HFFc6 (cell line): ENCODE measurements at regions not wholly inside any gene's neighbourhood (a gene's known extent, or its start where the extent isn't known, plus 50 kb on each side); places are given as distances from the start of the nearest gene placed in this dataset.

Source experiments
- DNase-seq: peaks from one replicate; pipeline ENCODE4 v3.0.0-alpha.2; 2018
- H3K27ac Mint-ChIP-seq: 2 replicates; pipeline ENCODE4 v1.8.0; 2020; ENCODE audit warnings: mild to moderate bottlenecking, mixed read lengths
- H3K27me3 Mint-ChIP-seq: 2 replicates; pipeline ENCODE4 v1.8.0; 2021; ENCODE audit warnings: mild to moderate bottlenecking, moderate library complexity, mixed read lengths; ENCODE audit not compliant: insufficient read depth
- H3K36me3 Mint-ChIP-seq: 2 replicates; pipeline ENCODE4 v1.8.0; 2021; ENCODE audit warnings: low read depth, mixed read lengths
- H3K4me1 Mint-ChIP-seq: 2 replicates; pipeline ENCODE4 v1.8.0; 2020; ENCODE audit warnings: low read depth, mixed read lengths
- H3K4me3 Mint-ChIP-seq: 2 replicates; pipeline ENCODE4 v1.8.0; 2020; ENCODE audit warnings: mild to moderate bottlenecking, moderate library complexity, mixed read lengths
- H3K9me3 Mint-ChIP-seq: 2 replicates; pipeline ENCODE4 v1.8.0; 2020; ENCODE audit warnings: mild to moderate bottlenecking, mixed read lengths
- CTCF ChIP-seq: fragments of 200-600 bp; sonication (generic); IDR thresholded peaks from 2 replicates; pipeline ENCODE4 v1.5.0; 2021; ENCODE audit warnings: antibody characterized with exemption, mild to moderate bottlenecking

- Mint-ChIP-seq H3K4me3 (peak overlapping the region; percentile 46), H3K36me3 (no peaks in the 10 kb centered on the region), H3K27ac (peak overlapping the region; percentile 77), H3K4me1 (peaks cover 28% of the 10 kb centered on the region), H3K9me3 (no peaks in the 10 kb centered on the region), H3K27me3 (peaks cover 4% of the 10 kb centered on the region; the same call in 1 of the 2 replicates)
- TF ChIP-seq CTCF: no peak
- DNase-seq: no peak
Observed at GRCh38 chr4:89539797-89540711, 232.5 kb upstream of the GPRIN3 start.

- H3K4me1 Mint-ChIP-seq: peaks cover 28% of the 10 kb centered on the region
- peaks cover 4% of the 10 kb centered on the region; the same call in 1 of the 2 replicates for H3K27me3 Mint-ChIP-seq
- H3K27ac Mint-ChIP-seq: peak overlapping the region; percentile 77
- TF ChIP-seq CTCF: no peak
- no peaks in the 10 kb centered on the region for H3K36me3 Mint-ChIP-seq
- H3K4me3 Mint-ChIP-seq: peak overlapping the region; percentile 4; the same call in 1 of the 2 replicates
- peak; percentile 83 for DNase-seq
- H3K9me3 Mint-ChIP-seq: no peaks in the 10 kb centered on the region
Observed at GRCh38 chr4:89539374-89539773, 231.8 kb upstream of the GPRIN3 start.

- Mint-ChIP-seq H3K27ac (peak overlapping the region; percentile 77; the same call in 1 of the 2 replicates), H3K4me3 (no peak overlapping the region), H3K36me3 (no peaks in the 10 kb centered on the region), H3K27me3 (peaks cover 4% of the 10 kb centered on the region; the same call in 1 of the 2 replicates), H3K9me3 (no peaks in the 10 kb centered on the region), H3K4me1 (peaks cover 28% of the 10 kb centered on the region)
- no peak for TF ChIP-seq CTCF
- no peak for DNase-seq
Observed at GRCh38 chr4:89538886-89539285, 231.3 kb upstream of the GPRIN3 start.

GRCh38 chr4:89538171-89538570, 230.6 kb upstream of the GPRIN3 start:
- H3K36me3 Mint-ChIP-seq: no peaks in the 10 kb centered on the region
- H3K9me3 Mint-ChIP-seq: no peaks in the 10 kb centered on the region
- peaks cover 4% of the 10 kb centered on the region; the same call in 1 of the 2 replicates for H3K27me3 Mint-ChIP-seq
- H3K27ac Mint-ChIP-seq: no peak overlapping the region
- TF ChIP-seq CTCF: no peak
- H3K4me1 Mint-ChIP-seq: peaks cover 28% of the 10 kb centered on the region
- no peak overlapping the region for H3K4me3 Mint-ChIP-seq
- DNase-seq: no peak

GRCh38 chr4:89537281-89537680, 229.7 kb upstream of the GPRIN3 start:
- no peaks in the 10 kb centered on the region for H3K9me3 Mint-ChIP-seq
- H3K4me1 Mint-ChIP-seq: peaks cover 28% of the 10 kb centered on the region
- peaks cover 4% of the 10 kb centered on the region; the same call in 1 of the 2 replicates for H3K27me3 Mint-ChIP-seq
- no peak overlapping the region for H3K4me3 Mint-ChIP-seq
- no peak overlapping the region for H3K27ac Mint-ChIP-seq
- no peak for DNase-seq
- TF ChIP-seq CTCF: no peak
- H3K36me3 Mint-ChIP-seq: no peaks in the 10 kb centered on the region
